Body of pancreas (tissue), 4 donors: ENCODE measurements at regions not wholly inside any gene's neighbourhood (a gene's known extent, or its start where the extent isn't known, plus 50 kb on each side); places are given as distances from the start of the nearest gene placed in this dataset.

Experiments used
- CTCF ChIP-seq, 7 experiments: fragments of 450-650 bp in 4 of 7; fragments of 200-600 bp in 3 of 7; sonication (generic) in 3 of 7; IDR thresholded peaks; one replicate each; pipeline ENCODE4 v1.5.1; 2016 to 2019; ENCODE audit warnings: antibody characterized with exemption in 7 of 7
- POLR2A ChIP-seq, 3 donors: fragments of 450-650 bp; IDR thresholded peaks; one replicate each; pipeline ENCODE4 v1.6.1; 2016; ENCODE audit warnings: antibody characterized with exemption in 3 of 3, mild to moderate bottlenecking in 2 of 3

DNA sequence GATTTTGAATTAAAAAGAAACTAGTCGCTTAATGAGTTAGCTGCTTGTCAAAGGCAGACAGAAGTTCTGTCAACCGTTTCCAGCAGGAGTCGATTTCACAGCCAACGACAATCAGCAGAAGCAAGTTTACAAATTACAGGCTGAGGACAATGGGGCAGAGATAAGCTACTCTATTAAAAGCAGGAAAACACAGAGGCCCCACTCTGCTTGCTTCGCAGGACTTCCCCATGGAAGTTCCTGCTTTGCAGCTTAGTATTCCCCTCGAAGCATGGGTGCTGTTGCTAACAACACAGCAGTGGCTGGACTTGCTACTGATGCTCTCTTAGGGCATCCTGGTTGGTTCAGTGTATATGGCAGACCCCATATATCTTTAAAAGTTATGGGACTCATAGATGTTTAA lies 50.8 kb upstream of the KLF6 start:
- TF ChIP-seq POLR2A (IDR thresholded peaks at IDR 0.05) (no peak), CTCF (IDR thresholded peaks at IDR 0.05) (no peak)
